Activated naive CD8-positive, alpha-beta T cell treated with anti-CD3 and anti-CD28 coated beads, Interleukin-2, amount 10 ng/mL, durations not matched to agents 7 days and 5 days (primary cell): ENCODE measurements at regions not wholly inside any gene's neighbourhood (a gene's known extent, or its start where the extent isn't known, plus 50 kb on each side); places are given as distances from the start of the nearest gene placed in this dataset.

Source experiments
- ATAC-seq: fragments of 150-1000 bp; cut with Tn5 transposase; one replicate; pipeline ENCODE4 v1.10.0; 2021; ENCODE audit warnings: low read depth, moderate library complexity
- POLR2A ChIA-PET: fragments of 350-600 bp; sonication (Branson Sonifier 250); formaldehyde crosslinking; loops from one replicate; lab custom pipeline; 2021; ENCODE audit warnings: antibody characterized with exemption; lab: Charles Lee
- DNase-seq: peaks from one replicate; pipeline ENCODE4 v3.0.0; 2021
- H3K27ac Mint-ChIP-seq: one replicate; pipeline ENCODE4 v1.8.0; 2022; ENCODE audit warnings: mild to moderate bottlenecking, mixed read lengths
- H3K27me3 Mint-ChIP-seq: one replicate; pipeline ENCODE4 v1.8.0; 2022; ENCODE audit warnings: mild to moderate bottlenecking, moderate library complexity, mixed read lengths
- H3K36me3 Mint-ChIP-seq: one replicate; pipeline ENCODE4 v1.8.0; 2021; ENCODE audit warnings: mild to moderate bottlenecking, mixed read lengths
- H3K4me1 Mint-ChIP-seq: one replicate; pipeline ENCODE4 v1.8.0; 2021; ENCODE audit warnings: mixed read lengths
- H3K4me3 Mint-ChIP-seq: one replicate; pipeline ENCODE4 v1.8.0; 2022; ENCODE audit warnings: mild to moderate bottlenecking, moderate library complexity, mixed read lengths
- H3K9me3 Mint-ChIP-seq: one replicate; pipeline ENCODE4 v1.8.0; 2021; ENCODE audit warnings: mixed read lengths

DNA sequence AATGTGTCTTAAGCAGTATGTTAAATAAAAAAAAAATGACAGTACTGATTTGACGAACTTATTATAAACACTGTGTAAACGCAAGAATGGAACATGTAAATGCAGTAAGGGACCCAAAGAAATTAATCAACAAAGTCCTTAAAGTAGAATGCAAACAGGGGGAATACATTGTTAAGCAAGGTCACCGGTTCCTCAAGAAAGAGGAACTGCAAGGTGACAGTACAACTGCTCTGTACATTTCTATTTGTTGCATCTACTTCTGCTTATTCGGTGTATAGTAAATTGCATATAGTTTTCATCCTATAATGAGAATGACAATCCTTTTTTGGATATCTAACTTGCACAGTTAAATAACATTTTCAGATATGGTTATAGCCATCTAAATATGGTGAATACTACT, 387.0 kb upstream of the SEMA3D start:
- H3K4me3 Mint-ChIP-seq: no peak overlapping the region
- H3K27me3 Mint-ChIP-seq: no peaks in the 10 kb centered on the region
- no peaks in the 10 kb centered on the region for H3K36me3 Mint-ChIP-seq
- DNase-seq: no peak
- H3K27ac Mint-ChIP-seq: no peak overlapping the region
- ATAC-seq: no peak
- H3K9me3 Mint-ChIP-seq: no peaks in the 10 kb centered on the region
- H3K4me1 Mint-ChIP-seq: no peaks in the 10 kb centered on the region
- POLR2A ChIA-PET: no interaction called here

- DNase-seq (no peak), ATAC-seq (no peak)
- Mint-ChIP-seq H3K27ac (no peak overlapping the region), H3K27me3 (no peaks in the 10 kb centered on the region), H3K9me3 (no peaks in the 10 kb centered on the region), H3K4me1 (no peaks in the 10 kb centered on the region), H3K36me3 (no peaks in the 10 kb centered on the region), H3K4me3 (no peak overlapping the region)
- POLR2A ChIA-PET: no interaction called here
Measured at GRCh38 chr7:85573346-85573745, 386.5 kb upstream of the SEMA3D start.

GRCh38 chr7:85570898-85571297, 384.0 kb upstream of the SEMA3D start:
- Mint-ChIP-seq H3K27me3 (no peaks in the 10 kb centered on the region), H3K36me3 (no peaks in the 10 kb centered on the region), H3K27ac (no peak overlapping the region), H3K4me3 (no peak overlapping the region), H3K4me1 (no peaks in the 10 kb centered on the region), H3K9me3 (no peaks in the 10 kb centered on the region)
- POLR2A ChIA-PET: no interaction called here
- no peak for DNase-seq
- ATAC-seq: no peak

- POLR2A ChIA-PET: no interaction called here
- no peaks in the 10 kb centered on the region for H3K27me3 Mint-ChIP-seq
- no peak for ATAC-seq
Measured at GRCh38 chr7:85567983-85568382, 381.1 kb upstream of the SEMA3D start.

DNA sequence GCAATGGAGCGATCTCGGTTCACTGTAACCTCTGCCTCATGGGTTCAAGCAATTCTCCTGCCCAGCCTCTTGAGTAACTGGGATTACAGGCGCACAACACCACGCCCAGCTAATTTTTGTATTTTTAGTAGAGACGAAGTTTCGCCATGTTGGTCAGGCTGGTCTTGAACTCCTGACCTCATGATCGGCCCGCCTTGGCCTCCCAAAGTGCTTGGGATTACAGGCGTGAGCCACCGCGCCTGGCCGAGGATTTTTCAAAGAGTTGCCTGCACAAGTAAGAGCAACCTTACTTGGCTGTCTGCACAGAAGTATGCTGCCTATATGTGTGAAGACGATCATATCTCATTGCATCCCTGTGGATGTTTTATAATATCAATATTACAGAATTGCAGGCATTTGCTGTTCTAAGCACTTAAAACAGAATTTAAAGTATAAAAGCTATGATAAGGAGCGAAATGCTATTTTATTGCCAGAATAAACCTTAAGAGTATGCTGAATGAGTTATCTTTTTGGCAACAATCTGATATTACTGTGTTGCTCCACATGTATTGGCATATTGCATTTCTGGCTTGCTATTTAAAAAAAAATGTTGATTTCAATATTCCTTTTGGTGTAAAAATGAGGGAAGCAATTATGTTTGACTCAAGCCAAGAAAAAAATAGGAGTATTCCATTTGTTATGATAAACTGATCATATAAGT, 379.4 kb upstream of the SEMA3D start:
- no peaks in the 10 kb centered on the region for H3K4me1 Mint-ChIP-seq
- DNase-seq (no peak), ATAC-seq (no peak)
- no peak overlapping the region for H3K4me3 Mint-ChIP-seq
- H3K9me3 Mint-ChIP-seq: no peaks in the 10 kb centered on the region
- no peaks in the 10 kb centered on the region for H3K36me3 Mint-ChIP-seq
- no peak overlapping the region for H3K27ac Mint-ChIP-seq
- POLR2A ChIA-PET: no interaction called here
- H3K27me3 Mint-ChIP-seq: no peaks in the 10 kb centered on the region

More at GRCh38 chr7:85567983-85568382, 381.1 kb upstream of the SEMA3D start:
- Mint-ChIP-seq H3K4me1 (no peaks in the 10 kb centered on the region), H3K36me3 (no peaks in the 10 kb centered on the region), H3K9me3 (no peaks in the 10 kb centered on the region), H3K4me3 (no peak overlapping the region), H3K27ac (no peak overlapping the region)
- DNase-seq: no peak

GRCh38 chr7:85565276-85565675, 378.4 kb upstream of the SEMA3D start:
- Mint-ChIP-seq H3K9me3 (no peaks in the 10 kb centered on the region), H3K4me3 (no peak overlapping the region), H3K27ac (no peak overlapping the region), H3K27me3 (no peaks in the 10 kb centered on the region), H3K4me1 (no peaks in the 10 kb centered on the region), H3K36me3 (no peaks in the 10 kb centered on the region)
- ATAC-seq (no peak), DNase-seq (no peak)
- POLR2A ChIA-PET: no interaction called here

DNA sequence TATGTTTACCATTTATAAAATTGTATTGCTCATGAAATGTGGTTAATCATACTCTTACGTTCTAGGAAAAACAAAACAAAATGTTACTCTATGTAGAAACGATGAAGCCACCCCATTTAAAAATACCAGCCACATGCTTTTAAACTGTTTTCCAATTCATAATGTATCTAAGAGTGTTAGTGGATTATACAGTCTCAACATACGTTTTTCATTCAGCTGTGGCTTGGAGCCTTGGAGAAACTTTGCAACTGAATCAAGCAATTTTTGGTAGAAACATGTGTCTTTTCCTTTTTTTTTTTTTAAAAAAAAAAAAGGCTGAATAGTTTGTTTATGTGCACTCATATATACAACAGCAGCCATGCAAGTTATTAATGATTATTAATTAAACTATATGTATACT, 378.0 kb upstream of the SEMA3D start:
- no peaks in the 10 kb centered on the region for H3K27me3 Mint-ChIP-seq
- no peak for ATAC-seq

GRCh38 chr7:85561706-85562105, 374.9 kb upstream of the SEMA3D start:
- H3K27me3 Mint-ChIP-seq: no peaks in the 10 kb centered on the region
- H3K27ac Mint-ChIP-seq: no peak overlapping the region
- no peak overlapping the region for H3K4me3 Mint-ChIP-seq
- no peaks in the 10 kb centered on the region for H3K9me3 Mint-ChIP-seq
- POLR2A ChIA-PET: no interaction called here
- ATAC-seq: no peak
- DNase-seq: no peak
- H3K4me1 Mint-ChIP-seq: no peaks in the 10 kb centered on the region
- no peaks in the 10 kb centered on the region for H3K36me3 Mint-ChIP-seq

More for the DNA sequence above, 378.0 kb upstream of the SEMA3D start:
- H3K36me3 Mint-ChIP-seq: no peaks in the 10 kb centered on the region
- no peaks in the 10 kb centered on the region for H3K9me3 Mint-ChIP-seq
- no peak overlapping the region for H3K4me3 Mint-ChIP-seq
- POLR2A ChIA-PET: no interaction called here
- no peak overlapping the region for H3K27ac Mint-ChIP-seq
- no peak for DNase-seq
- no peaks in the 10 kb centered on the region for H3K4me1 Mint-ChIP-seq

- POLR2A ChIA-PET: no interaction called here
- Mint-ChIP-seq H3K4me1 (no peaks in the 10 kb centered on the region), H3K27me3 (no peaks in the 10 kb centered on the region), H3K36me3 (no peaks in the 10 kb centered on the region), H3K9me3 (no peaks in the 10 kb centered on the region), H3K4me3 (no peak overlapping the region), H3K27ac (no peak overlapping the region)
- ATAC-seq (no peak), DNase-seq (no peak)
Measured at GRCh38 chr7:85554236-85555178, 367.7 kb upstream of the SEMA3D start.

- no peaks in the 10 kb centered on the region for H3K36me3 Mint-ChIP-seq
- no peaks in the 10 kb centered on the region for H3K4me1 Mint-ChIP-seq
- H3K4me3 Mint-ChIP-seq: no peak overlapping the region
- no peak for DNase-seq
- H3K27me3 Mint-ChIP-seq: no peaks in the 10 kb centered on the region
- H3K9me3 Mint-ChIP-seq: no peaks in the 10 kb centered on the region
- POLR2A ChIA-PET: no interaction called here
- ATAC-seq: no peak
- H3K27ac Mint-ChIP-seq: no peak overlapping the region
Measured at GRCh38 chr7:85535974-85536729, 349.3 kb upstream of the SEMA3D start.

DNA sequence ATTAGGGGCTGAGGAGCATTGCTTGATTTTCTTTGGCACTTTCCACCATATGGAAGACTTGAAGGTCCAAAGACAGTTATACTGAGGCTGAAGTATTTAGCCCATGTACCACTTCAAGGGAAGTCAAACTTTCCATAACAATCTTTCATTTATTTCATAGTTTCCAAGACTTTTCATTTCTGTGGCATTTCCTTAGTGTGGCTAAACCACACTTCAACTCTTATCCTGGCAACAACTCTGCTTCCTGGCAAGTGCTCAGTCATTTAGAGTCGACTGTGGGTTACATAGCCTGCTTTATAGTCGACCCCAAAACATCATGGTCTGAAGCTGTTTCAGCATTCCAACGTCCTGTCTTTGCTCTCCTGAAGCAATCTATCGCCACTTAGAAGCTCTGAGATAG, 343.0 kb upstream of the SEMA3D start:
- POLR2A ChIA-PET: no interaction called here
- Mint-ChIP-seq H3K27ac (no peak overlapping the region), H3K27me3 (no peaks in the 10 kb centered on the region), H3K4me1 (no peaks in the 10 kb centered on the region), H3K4me3 (no peak overlapping the region), H3K36me3 (no peaks in the 10 kb centered on the region), H3K9me3 (no peaks in the 10 kb centered on the region)
- no peak for DNase-seq
- no peak for ATAC-seq

DNA sequence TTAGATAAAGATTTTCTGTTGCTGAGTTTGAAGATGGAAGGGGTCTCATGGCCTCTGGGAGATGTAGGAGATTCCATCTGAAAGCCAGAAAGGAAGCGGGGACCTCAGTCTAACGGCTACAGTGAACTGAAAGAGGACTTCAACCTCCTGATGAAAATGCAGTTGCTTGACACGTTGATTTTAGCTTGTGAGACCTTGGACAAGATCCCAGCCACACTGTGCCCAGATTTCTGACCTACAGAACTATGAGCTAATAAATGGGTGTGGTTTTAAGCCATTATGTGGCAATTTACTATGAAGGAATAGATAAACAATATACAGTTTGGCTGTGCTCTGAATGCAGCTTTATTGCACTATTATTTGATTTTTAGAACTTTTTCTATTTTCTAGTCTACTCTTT, 342.3 kb upstream of the SEMA3D start:
- no peak for DNase-seq
- no peaks in the 10 kb centered on the region for H3K4me1 Mint-ChIP-seq
- H3K36me3 Mint-ChIP-seq: no peaks in the 10 kb centered on the region
- no peak for ATAC-seq
- POLR2A ChIA-PET: no interaction called here
- H3K27ac Mint-ChIP-seq: no peak overlapping the region
- no peak overlapping the region for H3K4me3 Mint-ChIP-seq
- no peaks in the 10 kb centered on the region for H3K9me3 Mint-ChIP-seq
- H3K27me3 Mint-ChIP-seq: no peaks in the 10 kb centered on the region

- no peaks in the 10 kb centered on the region for H3K27me3 Mint-ChIP-seq
- no peaks in the 10 kb centered on the region for H3K36me3 Mint-ChIP-seq
- H3K9me3 Mint-ChIP-seq: no peaks in the 10 kb centered on the region
- DNase-seq: no peak
- no peak for ATAC-seq
- no peak overlapping the region for H3K27ac Mint-ChIP-seq
- H3K4me3 Mint-ChIP-seq: no peak overlapping the region
- H3K4me1 Mint-ChIP-seq: no peaks in the 10 kb centered on the region
- POLR2A ChIA-PET: no interaction called here
Measured at GRCh38 chr7:85528581-85528980, 341.7 kb upstream of the SEMA3D start.
